GM23338 (cell line): ENCODE measurements at regions not wholly inside any gene's neighbourhood (a gene's known extent, or its start where the extent isn't known, plus 50 kb on each side); places are given as distances from the start of the nearest gene placed in this dataset.
A peak's percentile ranks its signal among the peaks of the same experiment; 100 is the strongest.

ENCODE experiments used
- ATAC-seq: fragments of 200-7000 bp; cut with Tn5 transposase; 3 replicates; pipeline ENCODE4 v1.9.1; 2020
- DNase-seq: peaks from one replicate; pipeline ENCODE4 v3.0.0-alpha.2; 2015; ENCODE audit warnings: low spot score
- H2AFZ ChIP-seq: fragments of 200-600 bp; sonication (generic); 2 replicates; pipeline ENCODE4 v1.8.0; 2016; ENCODE audit warnings: antibody characterized with exemption, mild to moderate bottlenecking, moderate library complexity
- H3F3A ChIP-seq: fragments of 200-600 bp; sonication (generic); replicated peaks from 2 replicates; pipeline ENCODE4 v1.8.0; 2017; ENCODE audit warnings: antibody characterized with exemption, mixed run types, low read depth
- H3K27ac ChIP-seq: fragments of 200-600 bp; sonication (generic); 2 replicates; pipeline ENCODE4 v1.6.1; 2016; ENCODE audit warnings: low read depth
- H3K27me3 ChIP-seq: fragments of 200-600 bp; sonication (generic); 2 replicates; pipeline ENCODE4 v1.8.0; 2016; ENCODE audit warnings: mild to moderate bottlenecking, mixed run types, moderate library complexity; ENCODE audit not compliant: insufficient read depth
- H3K36me3 ChIP-seq: fragments of 200-600 bp; sonication (generic); 2 replicates; pipeline ENCODE4 v1.8.0; 2016; ENCODE audit warnings: mild to moderate bottlenecking; ENCODE audit not compliant: insufficient read depth
- H3K4me1 ChIP-seq: fragments of 200-600 bp; sonication (generic); 2 replicates; pipeline ENCODE4 v1.8.0; 2016; ENCODE audit warnings: mild to moderate bottlenecking, moderate library complexity; ENCODE audit not compliant: insufficient read depth
- H3K4me2 ChIP-seq: fragments of 200-600 bp; sonication (generic); 2 replicates; pipeline ENCODE4 v1.7.1; 2017; ENCODE audit warnings: mixed run types
- H3K4me3 ChIP-seq: fragments of 200-600 bp; sonication (generic); 2 replicates; pipeline ENCODE4 v1.6.1; 2016; ENCODE audit warnings: mixed run types
- H3K79me2 ChIP-seq: fragments of 200-600 bp; sonication (generic); replicated peaks from 2 replicates; pipeline ENCODE4 v1.8.0; 2017; ENCODE audit warnings: mild to moderate bottlenecking; ENCODE audit not compliant: insufficient read depth
- H3K9me2 ChIP-seq: fragments of 200-600 bp; sonication (generic); 2 replicates; pipeline ENCODE4 v1.8.0; 2017; ENCODE audit not compliant: insufficient read depth
- H4K20me1 ChIP-seq: fragments of 200-600 bp; sonication (generic); replicated peaks from 2 replicates; pipeline ENCODE4 v1.8.0; 2017; ENCODE audit warnings: mild to moderate bottlenecking; ENCODE audit not compliant: insufficient read depth
- H3K27ac Mint-ChIP-seq: 2 replicates; pipeline ENCODE4 v1.8.0; 2020; ENCODE audit warnings: inconsistent platforms, mild to moderate bottlenecking, moderate library complexity, mixed read lengths
- H3K27me3 Mint-ChIP-seq: 3 replicates; pipeline ENCODE4 v1.8.0; 2022; ENCODE audit warnings: low read depth, mild to moderate bottlenecking, moderate library complexity, mixed read lengths, inconsistent platforms; ENCODE audit not compliant: insufficient read depth, poor library complexity
- H3K36me3 Mint-ChIP-seq: 3 replicates; pipeline ENCODE4 v1.8.0; 2021; ENCODE audit warnings: low read depth, mild to moderate bottlenecking, inconsistent platforms, moderate library complexity, mixed read lengths
- H3K4me1 Mint-ChIP-seq: 3 replicates; pipeline ENCODE4 v1.8.0; 2020; ENCODE audit warnings: mild to moderate bottlenecking, inconsistent platforms, mixed read lengths
- H3K4me3 Mint-ChIP-seq: 3 replicates; pipeline ENCODE4 v1.8.0; 2021; ENCODE audit warnings: moderate library complexity, mild to moderate bottlenecking, inconsistent platforms, mixed read lengths
- H3K9me3 Mint-ChIP-seq: 3 replicates; pipeline ENCODE4 v1.8.0; 2020; ENCODE audit warnings: moderate library complexity, mild to moderate bottlenecking, inconsistent platforms, mixed read lengths
- CREB1 ChIP-seq: fragments of 250-450 bp; sonication (Bioruptor Pico); IDR thresholded peaks from 2 replicates; pipeline ENCODE4 v1.5.0; 2020; ENCODE audit warnings: low read depth, mild to moderate bottlenecking, moderate library complexity
- EZH2 ChIP-seq: fragments of 200-600 bp; sonication (generic); IDR thresholded peaks from one replicate; pipeline ENCODE4 v1.8.0; 2017; ENCODE audit warnings: antibody characterized with exemption, mild to moderate bottlenecking, low read depth; ENCODE audit not compliant: unreplicated experiment
- EZH2phosphoT487 ChIP-seq: fragments of 200-600 bp; sonication (generic); IDR thresholded peaks from one replicate; pipeline ENCODE4 v1.8.1; 2018; ENCODE audit warnings: antibody characterized with exemption; ENCODE audit not compliant: unreplicated experiment
- JUNB ChIP-seq: IDR thresholded peaks from one replicate; pipeline ENCODE4 v1.6.1; 2016; ENCODE audit warnings: antibody characterized with exemption; ENCODE audit not compliant: unreplicated experiment
- NANOG ChIP-seq: IDR thresholded peaks from 2 replicates; pipeline ENCODE4 v1.6.1; 2016; ENCODE audit warnings: antibody characterized with exemption, borderline replicate concordance
- POLR2AphosphoS5 ChIP-seq: IDR thresholded peaks from 2 replicates; pipeline ENCODE4 v1.6.1; 2016; ENCODE audit warnings: antibody characterized with exemption, low read depth
- STAT1 ChIP-seq: IDR thresholded peaks from one replicate; pipeline ENCODE4 v1.6.1; 2016; ENCODE audit warnings: antibody characterized with exemption; ENCODE audit not compliant: unreplicated experiment
- ZNF114 ChIP-seq: fragments of 250-450 bp; sonication (Bioruptor Pico); IDR thresholded peaks from 2 replicates; pipeline ENCODE4 v1.5.0; 2020; ENCODE audit warnings: mild to moderate bottlenecking, moderate library complexity
- ZNF331 ChIP-seq: fragments of 250-450 bp; sonication (Bioruptor Pico); IDR thresholded peaks from 2 replicates; pipeline ENCODE4 v1.5.0; 2020; ENCODE audit warnings: low read depth, mild to moderate bottlenecking, moderate library complexity
- TF ChIP-seq, protein P1 (sequence below): IDR thresholded peaks from 2 replicates; pipeline ENCODE4 v1.6.1; 2016; ENCODE audit warnings: antibody characterized with exemption
- TF ChIP-seq, protein P2 (sequence below): IDR thresholded peaks from one replicate; pipeline ENCODE4 v1.6.1; 2018; ENCODE audit warnings: antibody characterized with exemption; ENCODE audit not compliant: unreplicated experiment
- TF ChIP-seq, protein P3 (sequence below): fragments of 250-450 bp; sonication (Bioruptor Pico); IDR thresholded peaks from 2 replicates; pipeline ENCODE4 v1.5.0; 2020; ENCODE audit warnings: mild to moderate bottlenecking, moderate library complexity

DNA sequence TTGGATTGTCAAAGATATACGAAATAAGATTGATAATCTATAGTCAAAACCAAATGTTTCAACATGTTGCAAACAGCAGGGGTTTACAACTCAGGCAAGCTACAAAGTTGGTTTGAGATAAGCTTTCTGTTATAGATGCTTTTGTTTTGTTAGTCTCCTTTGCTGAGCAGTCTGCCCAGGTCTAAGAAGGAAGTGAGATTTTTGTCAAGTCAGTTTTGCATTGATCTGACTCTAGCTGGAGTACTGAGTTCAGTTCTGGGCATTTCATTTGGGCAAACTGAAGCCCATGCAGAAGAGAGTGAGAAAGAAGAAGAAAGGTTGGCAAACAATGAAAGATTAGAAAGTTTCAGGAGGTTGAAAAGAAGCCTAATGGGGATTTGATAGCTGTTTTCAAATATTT is 983.0 kb upstream of the SLC39A10 start (continued):
- TF ChIP-seq, protein P1, sequence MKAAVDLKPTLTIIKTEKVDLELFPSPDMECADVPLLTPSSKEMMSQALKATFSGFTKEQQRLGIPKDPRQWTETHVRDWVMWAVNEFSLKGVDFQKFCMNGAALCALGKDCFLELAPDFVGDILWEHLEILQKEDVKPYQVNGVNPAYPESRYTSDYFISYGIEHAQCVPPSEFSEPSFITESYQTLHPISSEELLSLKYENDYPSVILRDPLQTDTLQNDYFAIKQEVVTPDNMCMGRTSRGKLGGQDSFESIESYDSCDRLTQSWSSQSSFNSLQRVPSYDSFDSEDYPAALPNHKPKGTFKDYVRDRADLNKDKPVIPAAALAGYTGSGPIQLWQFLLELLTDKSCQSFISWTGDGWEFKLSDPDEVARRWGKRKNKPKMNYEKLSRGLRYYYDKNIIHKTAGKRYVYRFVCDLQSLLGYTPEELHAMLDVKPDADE: no peak
- TF ChIP-seq STAT1 (no peak), EZH2phosphoT487 (no peak), CREB1 (CRISPR knock-in tag) (no peak)

DNA sequence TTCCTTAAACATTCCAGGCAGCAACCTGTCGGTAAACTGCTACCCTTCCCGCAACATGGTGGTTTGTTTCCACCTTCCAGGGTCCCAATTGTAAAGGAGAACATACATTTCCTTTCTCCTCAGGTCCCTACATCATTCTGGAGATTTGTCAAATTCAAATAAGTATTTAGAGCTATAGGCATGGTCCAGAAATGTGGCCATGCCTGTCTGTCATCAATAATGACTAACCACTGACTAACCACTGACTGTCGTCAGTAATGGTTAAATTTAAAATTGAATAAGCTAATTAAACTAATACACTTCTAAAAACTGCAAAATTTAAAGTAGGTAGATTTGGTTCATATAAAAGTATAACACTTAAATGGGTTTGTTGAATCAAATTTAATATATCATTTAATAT is 984.0 kb upstream of the SLC39A10 start:
- H3K36me3 ChIP-seq: no peaks in the 10 kb centered on the region
- no peak overlapping the region for H3K27ac Mint-ChIP-seq
- no peaks in the 10 kb centered on the region for H3K79me2 ChIP-seq
- H3K4me1 ChIP-seq: no peaks in the 10 kb centered on the region
- peaks cover 3% of the 10 kb centered on the region for H3K27me3 Mint-ChIP-seq
- no peaks in the 10 kb centered on the region for H3K9me2 ChIP-seq
- no peaks in the 10 kb centered on the region for H3K4me1 Mint-ChIP-seq
- H3K4me3 ChIP-seq: no peak overlapping the region
- H3F3A ChIP-seq: no peaks in the 10 kb centered on the region
- peak; percentile 4 for DNase-seq
- ATAC-seq: no peak
- no peak overlapping the region for H2AFZ ChIP-seq
- no peak overlapping the region for H3K4me2 ChIP-seq
- H3K4me3 Mint-ChIP-seq: no peak overlapping the region
- H4K20me1 ChIP-seq: no peaks in the 10 kb centered on the region
- H3K9me3 Mint-ChIP-seq: no peaks in the 10 kb centered on the region
- no peak overlapping the region for H3K27ac ChIP-seq
- no peaks in the 10 kb centered on the region for H3K36me3 Mint-ChIP-seq
- no peaks in the 10 kb centered on the region for H3K27me3 ChIP-seq
- no peak for TF ChIP-seq EZH2
- TF ChIP-seq, protein P2, sequence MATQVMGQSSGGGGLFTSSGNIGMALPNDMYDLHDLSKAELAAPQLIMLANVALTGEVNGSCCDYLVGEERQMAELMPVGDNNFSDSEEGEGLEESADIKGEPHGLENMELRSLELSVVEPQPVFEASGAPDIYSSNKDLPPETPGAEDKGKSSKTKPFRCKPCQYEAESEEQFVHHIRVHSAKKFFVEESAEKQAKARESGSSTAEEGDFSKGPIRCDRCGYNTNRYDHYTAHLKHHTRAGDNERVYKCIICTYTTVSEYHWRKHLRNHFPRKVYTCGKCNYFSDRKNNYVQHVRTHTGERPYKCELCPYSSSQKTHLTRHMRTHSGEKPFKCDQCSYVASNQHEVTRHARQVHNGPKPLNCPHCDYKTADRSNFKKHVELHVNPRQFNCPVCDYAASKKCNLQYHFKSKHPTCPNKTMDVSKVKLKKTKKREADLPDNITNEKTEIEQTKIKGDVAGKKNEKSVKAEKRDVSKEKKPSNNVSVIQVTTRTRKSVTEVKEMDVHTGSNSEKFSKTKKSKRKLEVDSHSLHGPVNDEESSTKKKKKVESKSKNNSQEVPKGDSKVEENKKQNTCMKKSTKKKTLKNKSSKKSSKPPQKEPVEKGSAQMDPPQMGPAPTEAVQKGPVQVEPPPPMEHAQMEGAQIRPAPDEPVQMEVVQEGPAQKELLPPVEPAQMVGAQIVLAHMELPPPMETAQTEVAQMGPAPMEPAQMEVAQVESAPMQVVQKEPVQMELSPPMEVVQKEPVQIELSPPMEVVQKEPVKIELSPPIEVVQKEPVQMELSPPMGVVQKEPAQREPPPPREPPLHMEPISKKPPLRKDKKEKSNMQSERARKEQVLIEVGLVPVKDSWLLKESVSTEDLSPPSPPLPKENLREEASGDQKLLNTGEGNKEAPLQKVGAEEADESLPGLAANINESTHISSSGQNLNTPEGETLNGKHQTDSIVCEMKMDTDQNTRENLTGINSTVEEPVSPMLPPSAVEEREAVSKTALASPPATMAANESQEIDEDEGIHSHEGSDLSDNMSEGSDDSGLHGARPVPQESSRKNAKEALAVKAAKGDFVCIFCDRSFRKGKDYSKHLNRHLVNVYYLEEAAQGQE: no peak
- no peak for TF ChIP-seq NANOG
- no peak for TF ChIP-seq JUNB
- no peak for TF ChIP-seq ZNF114 (CRISPR knock-in tag)
- no peak for TF ChIP-seq EZH2phosphoT487
- TF ChIP-seq, protein P3, sequence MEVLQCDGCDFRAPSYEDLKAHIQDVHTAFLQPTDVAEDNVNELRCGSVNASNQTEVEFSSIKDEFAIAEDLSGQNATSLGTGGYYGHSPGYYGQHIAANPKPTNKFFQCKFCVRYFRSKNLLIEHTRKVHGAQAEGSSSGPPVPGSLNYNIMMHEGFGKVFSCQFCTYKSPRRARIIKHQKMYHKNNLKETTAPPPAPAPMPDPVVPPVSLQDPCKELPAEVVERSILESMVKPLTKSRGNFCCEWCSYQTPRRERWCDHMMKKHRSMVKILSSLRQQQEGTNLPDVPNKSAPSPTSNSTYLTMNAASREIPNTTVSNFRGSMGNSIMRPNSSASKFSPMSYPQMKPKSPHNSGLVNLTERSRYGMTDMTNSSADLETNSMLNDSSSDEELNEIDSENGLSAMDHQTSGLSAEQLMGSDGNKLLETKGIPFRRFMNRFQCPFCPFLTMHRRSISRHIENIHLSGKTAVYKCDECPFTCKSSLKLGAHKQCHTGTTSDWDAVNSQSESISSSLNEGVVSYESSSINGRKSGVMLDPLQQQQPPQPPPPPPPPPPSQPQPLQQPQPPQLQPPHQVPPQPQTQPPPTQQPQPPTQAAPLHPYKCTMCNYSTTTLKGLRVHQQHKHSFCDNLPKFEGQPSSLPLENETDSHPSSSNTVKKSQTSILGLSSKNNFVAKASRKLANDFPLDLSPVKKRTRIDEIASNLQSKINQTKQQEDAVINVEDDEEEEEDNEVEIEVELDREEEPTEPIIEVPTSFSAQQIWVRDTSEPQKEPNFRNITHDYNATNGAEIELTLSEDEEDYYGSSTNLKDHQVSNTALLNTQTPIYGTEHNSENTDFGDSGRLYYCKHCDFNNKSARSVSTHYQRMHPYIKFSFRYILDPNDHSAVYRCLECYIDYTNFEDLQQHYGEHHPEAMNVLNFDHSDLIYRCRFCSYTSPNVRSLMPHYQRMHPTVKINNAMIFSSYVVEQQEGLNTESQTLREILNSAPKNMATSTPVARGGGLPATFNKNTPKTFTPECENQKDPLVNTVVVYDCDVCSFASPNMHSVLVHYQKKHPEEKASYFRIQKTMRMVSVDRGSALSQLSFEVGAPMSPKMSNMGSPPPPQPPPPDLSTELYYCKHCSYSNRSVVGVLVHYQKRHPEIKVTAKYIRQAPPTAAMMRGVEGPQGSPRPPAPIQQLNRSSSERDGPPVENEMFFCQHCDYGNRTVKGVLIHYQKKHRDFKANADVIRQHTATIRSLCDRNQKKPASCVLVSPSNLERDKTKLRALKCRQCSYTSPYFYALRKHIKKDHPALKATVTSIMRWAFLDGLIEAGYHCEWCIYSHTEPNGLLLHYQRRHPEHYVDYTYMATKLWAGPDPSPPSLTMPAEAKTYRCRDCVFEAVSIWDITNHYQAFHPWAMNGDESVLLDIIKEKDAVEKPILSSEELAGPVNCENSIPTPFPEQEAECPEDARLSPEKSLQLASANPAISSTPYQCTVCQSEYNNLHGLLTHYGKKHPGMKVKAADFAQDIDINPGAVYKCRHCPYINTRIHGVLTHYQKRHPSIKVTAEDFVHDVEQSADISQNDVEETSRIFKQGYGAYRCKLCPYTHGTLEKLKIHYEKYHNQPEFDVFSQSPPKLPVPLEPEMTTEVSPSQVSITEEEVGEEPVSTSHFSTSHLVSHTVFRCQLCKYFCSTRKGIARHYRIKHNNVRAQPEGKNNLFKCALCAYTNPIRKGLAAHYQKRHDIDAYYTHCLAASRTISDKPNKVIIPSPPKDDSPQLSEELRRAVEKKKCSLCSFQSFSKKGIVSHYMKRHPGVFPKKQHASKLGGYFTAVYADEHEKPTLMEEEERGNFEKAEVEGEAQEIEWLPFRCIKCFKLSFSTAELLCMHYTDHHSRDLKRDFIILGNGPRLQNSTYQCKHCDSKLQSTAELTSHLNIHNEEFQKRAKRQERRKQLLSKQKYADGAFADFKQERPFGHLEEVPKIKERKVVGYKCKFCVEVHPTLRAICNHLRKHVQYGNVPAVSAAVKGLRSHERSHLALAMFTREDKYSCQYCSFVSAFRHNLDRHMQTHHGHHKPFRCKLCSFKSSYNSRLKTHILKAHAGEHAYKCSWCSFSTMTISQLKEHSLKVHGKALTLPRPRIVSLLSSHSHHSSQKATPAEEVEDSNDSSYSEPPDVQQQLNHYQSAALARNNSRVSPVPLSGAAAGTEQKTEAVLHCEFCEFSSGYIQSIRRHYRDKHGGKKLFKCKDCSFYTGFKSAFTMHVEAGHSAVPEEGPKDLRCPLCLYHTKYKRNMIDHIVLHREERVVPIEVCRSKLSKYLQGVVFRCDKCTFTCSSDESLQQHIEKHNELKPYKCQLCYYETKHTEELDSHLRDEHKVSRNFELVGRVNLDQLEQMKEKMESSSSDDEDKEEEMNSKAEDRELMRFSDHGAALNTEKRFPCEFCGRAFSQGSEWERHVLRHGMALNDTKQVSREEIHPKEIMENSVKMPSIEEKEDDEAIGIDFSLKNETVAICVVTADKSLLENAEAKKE (CRISPR knock-in tag): no peak
- TF ChIP-seq ZNF331 (CRISPR knock-in tag): no peak
- TF ChIP-seq STAT1: no peak
- TF ChIP-seq POLR2AphosphoS5: no peak
- TF ChIP-seq CREB1 (CRISPR knock-in tag): no peak
- TF ChIP-seq, protein P1: no peak
